ENCODE measurements at regions not wholly inside any gene's neighbourhood (a gene's known extent, or its start where the extent isn't known, plus 50 kb on each side); places are given as distances from the start of the nearest gene placed in this dataset.

DNA sequence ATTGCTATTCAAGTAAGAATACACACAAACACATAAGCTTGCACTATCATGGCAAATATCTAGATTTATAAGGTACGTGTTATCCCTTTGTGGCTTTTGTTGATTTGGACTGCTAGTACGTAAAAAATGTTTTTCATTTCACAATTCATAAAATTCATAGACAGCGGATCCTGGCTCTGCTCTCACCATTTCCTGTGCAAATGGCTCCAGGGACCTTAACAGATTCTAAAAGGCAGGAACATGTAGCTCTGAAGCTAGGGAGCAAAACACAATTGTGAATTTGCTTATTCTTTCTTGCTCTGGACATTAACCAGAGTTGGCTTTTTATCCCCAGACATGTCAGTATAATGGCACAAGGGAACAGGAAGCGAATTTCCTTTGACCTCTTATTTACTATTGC is 1019.9 kb upstream of the WWC1 start:
- no peak overlapping the region for H3K27ac ChIP-seq (ENCODE audit: low read depth, low read length, poor library complexity, severe bottlenecking)
- no peak overlapping the region for H3K4me3 ChIP-seq (ENCODE audit: low read depth, low read length, poor library complexity, severe bottlenecking)
- no peak overlapping the region for H3K4me2 ChIP-seq (ENCODE audit: low read length)
- H3F3A ChIP-seq (ENCODE audit: insufficient read depth, low read length): no peaks in the 10 kb centered on the region
- TF ChIP-seq EZH2 (IDR thresholded peaks at IDR 0.05; ENCODE audit: borderline replicate concordance, low read length): no peak
- TF ChIP-seq, protein P1, sequence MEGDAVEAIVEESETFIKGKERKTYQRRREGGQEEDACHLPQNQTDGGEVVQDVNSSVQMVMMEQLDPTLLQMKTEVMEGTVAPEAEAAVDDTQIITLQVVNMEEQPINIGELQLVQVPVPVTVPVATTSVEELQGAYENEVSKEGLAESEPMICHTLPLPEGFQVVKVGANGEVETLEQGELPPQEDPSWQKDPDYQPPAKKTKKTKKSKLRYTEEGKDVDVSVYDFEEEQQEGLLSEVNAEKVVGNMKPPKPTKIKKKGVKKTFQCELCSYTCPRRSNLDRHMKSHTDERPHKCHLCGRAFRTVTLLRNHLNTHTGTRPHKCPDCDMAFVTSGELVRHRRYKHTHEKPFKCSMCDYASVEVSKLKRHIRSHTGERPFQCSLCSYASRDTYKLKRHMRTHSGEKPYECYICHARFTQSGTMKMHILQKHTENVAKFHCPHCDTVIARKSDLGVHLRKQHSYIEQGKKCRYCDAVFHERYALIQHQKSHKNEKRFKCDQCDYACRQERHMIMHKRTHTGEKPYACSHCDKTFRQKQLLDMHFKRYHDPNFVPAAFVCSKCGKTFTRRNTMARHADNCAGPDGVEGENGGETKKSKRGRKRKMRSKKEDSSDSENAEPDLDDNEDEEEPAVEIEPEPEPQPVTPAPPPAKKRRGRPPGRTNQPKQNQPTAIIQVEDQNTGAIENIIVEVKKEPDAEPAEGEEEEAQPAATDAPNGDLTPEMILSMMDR (IDR thresholded peaks at IDR 0.05; ENCODE audit: low read length): no peak
- no peak overlapping the region for H3K9ac ChIP-seq (ENCODE audit: low read length)
- no peaks in the 10 kb centered on the region for H3K9me3 ChIP-seq (ENCODE audit: low read length)
- no peaks in the 10 kb centered on the region for H3K36me3 ChIP-seq (ENCODE audit: insufficient read depth, low read length)
- no peaks in the 10 kb centered on the region for H3K79me2 ChIP-seq (ENCODE audit: insufficient read depth, low read length)
- H4K20me1 ChIP-seq (ENCODE audit: insufficient read depth, low read length): no peaks in the 10 kb centered on the region
- H3K4me1 ChIP-seq (ENCODE audit: insufficient read depth, low read length, severe bottlenecking): no peaks in the 10 kb centered on the region
- no peaks in the 10 kb centered on the region for H3K9me2 ChIP-seq (ENCODE audit: low read depth, low read length)
- no peaks in the 10 kb centered on the region for H3K27me3 ChIP-seq (ENCODE audit: insufficient read depth, low read length)
- H2AFZ ChIP-seq (ENCODE audit: low read length): no peak overlapping the region

- TF ChIP-seq, protein P1 (IDR thresholded peaks at IDR 0.05; ENCODE audit: low read length): no peak
- TF ChIP-seq EZH2 (IDR thresholded peaks at IDR 0.05; ENCODE audit: borderline replicate concordance, low read length): no peak
- no peak overlapping the region for H3K4me2 ChIP-seq (ENCODE audit: low read length)
- H3K9ac ChIP-seq (ENCODE audit: low read length): no peak overlapping the region
Observed at GRCh38 chr5:167280111-167280510, 1011.3 kb upstream of the WWC1 start.

GRCh38 chr5:167281925-167282324 is 1009.5 kb upstream of the WWC1 start:
- TF ChIP-seq, protein P1 (IDR thresholded peaks at IDR 0.05; ENCODE audit: low read length): no peak
- no peak for TF ChIP-seq EZH2 (IDR thresholded peaks at IDR 0.05; ENCODE audit: borderline replicate concordance, low read length)
- H3K36me3 ChIP-seq (ENCODE audit: insufficient read depth, low read length): no peaks in the 10 kb centered on the region
- H3F3A ChIP-seq (ENCODE audit: insufficient read depth, low read length): no peaks in the 10 kb centered on the region
- H3K27me3 ChIP-seq (ENCODE audit: insufficient read depth, low read length): no peaks in the 10 kb centered on the region
- no peak overlapping the region for H3K27ac ChIP-seq (ENCODE audit: low read depth, low read length, poor library complexity, severe bottlenecking)
- no peaks in the 10 kb centered on the region for H3K9me2 ChIP-seq (ENCODE audit: low read depth, low read length)
- H3K4me3 ChIP-seq (ENCODE audit: low read depth, low read length, poor library complexity, severe bottlenecking): no peak overlapping the region
- H3K9me3 ChIP-seq (ENCODE audit: low read length): no peaks in the 10 kb centered on the region
- H3K9ac ChIP-seq (ENCODE audit: low read length): no peak overlapping the region
- H4K20me1 ChIP-seq (ENCODE audit: insufficient read depth, low read length): no peaks in the 10 kb centered on the region
- no peak overlapping the region for H3K4me2 ChIP-seq (ENCODE audit: low read length)
- H3K4me1 ChIP-seq (ENCODE audit: insufficient read depth, low read length, severe bottlenecking): no peaks in the 10 kb centered on the region
- no peak overlapping the region for H2AFZ ChIP-seq (ENCODE audit: low read length)
- no peaks in the 10 kb centered on the region for H3K79me2 ChIP-seq (ENCODE audit: insufficient read depth, low read length)

More at GRCh38 chr5:167280111-167280510, 1011.3 kb upstream of the WWC1 start:
- Histone ChIP-seq H3K9me2 (ENCODE audit: low read depth, low read length) (no peaks in the 10 kb centered on the region), H3F3A (ENCODE audit: insufficient read depth, low read length) (no peaks in the 10 kb centered on the region), H3K27me3 (ENCODE audit: insufficient read depth, low read length) (no peaks in the 10 kb centered on the region), H3K9me3 (ENCODE audit: low read length) (no peaks in the 10 kb centered on the region), H3K4me3 (ENCODE audit: low read depth, low read length, poor library complexity, severe bottlenecking) (no peak overlapping the region), H3K27ac (ENCODE audit: low read depth, low read length, poor library complexity, severe bottlenecking) (no peak overlapping the region), H3K4me1 (ENCODE audit: insufficient read depth, low read length, severe bottlenecking) (no peaks in the 10 kb centered on the region), H3K79me2 (ENCODE audit: insufficient read depth, low read length) (no peaks in the 10 kb centered on the region), H3K36me3 (ENCODE audit: insufficient read depth, low read length) (no peaks in the 10 kb centered on the region), H2AFZ (ENCODE audit: low read length) (no peak overlapping the region), H4K20me1 (ENCODE audit: insufficient read depth, low read length) (no peaks in the 10 kb centered on the region)
